ENCODE measurements at regions not wholly inside any gene's neighbourhood (a gene's known extent, or its start where the extent isn't known, plus 50 kb on each side); places are given as distances from the start of the nearest gene placed in this dataset.

- no peaks in the 10 kb centered on the region for H3K36me3 Mint-ChIP-seq (ENCODE audit: low read depth)
- Histone ChIP-seq H3K9ac (ENCODE audit: extremely low read depth, low read length, poor library complexity, severe bottlenecking) (no peak overlapping the region), H3K4me1 (ENCODE audit: control insufficient read depth, insufficient read depth, low read length) (no peaks in the 10 kb centered on the region), H3K9me3 (ENCODE audit: control insufficient read depth, low read length) (no peaks in the 10 kb centered on the region), H3K27ac (ENCODE audit: low read depth, low read length) (no peak overlapping the region), H3K27me3 (ENCODE audit: control insufficient read depth, insufficient read depth, low read length, poor library complexity, severe bottlenecking) (no peaks in the 10 kb centered on the region), H3K36me3 (ENCODE audit: control insufficient read depth, insufficient read depth, low read length) (no peaks in the 10 kb centered on the region), H3K4me3 (ENCODE audit: low read length) (no peak overlapping the region)
- DNase-seq: no peak
- no peaks in the 10 kb centered on the region for H3K4me1 Mint-ChIP-seq
- TF ChIP-seq CTCF (conservative IDR thresholded peaks at IDR 0.05): no peak
- H3K27me3 Mint-ChIP-seq (ENCODE audit: insufficient read depth): no peaks in the 10 kb centered on the region
- no peak overlapping the region for H3K4me3 Mint-ChIP-seq
- H3K27ac Mint-ChIP-seq: no peak overlapping the region
- no peaks in the 10 kb centered on the region for H3K9me3 Mint-ChIP-seq
Measured at GRCh38 chr4:11544211-11544610, 115.5 kb upstream of the HS3ST1 start.

- Histone ChIP-seq H3K36me3 (ENCODE audit: control insufficient read depth, insufficient read depth, low read length) (no peaks in the 10 kb centered on the region), H3K9me3 (ENCODE audit: control insufficient read depth, low read length) (no peaks in the 10 kb centered on the region), H3K9ac (ENCODE audit: extremely low read depth, low read length, poor library complexity, severe bottlenecking) (no peak overlapping the region), H3K27ac (ENCODE audit: low read depth, low read length) (no peak overlapping the region), H3K4me1 (ENCODE audit: control insufficient read depth, insufficient read depth, low read length) (no peaks in the 10 kb centered on the region), H3K27me3 (ENCODE audit: control insufficient read depth, insufficient read depth, low read length, poor library complexity, severe bottlenecking) (no peaks in the 10 kb centered on the region), H3K4me3 (ENCODE audit: low read length) (no peak overlapping the region)
- H3K36me3 Mint-ChIP-seq (ENCODE audit: low read depth): no peaks in the 10 kb centered on the region
- H3K27ac Mint-ChIP-seq: no peak overlapping the region
- no peak overlapping the region for H3K4me3 Mint-ChIP-seq
- DNase-seq: no peak
- H3K27me3 Mint-ChIP-seq (ENCODE audit: insufficient read depth): no peaks in the 10 kb centered on the region
- WGBS, 2 experiments (ENCODE audit: insufficient coverage in 1 of 2, insufficient read length in 1 of 2): 83 to 91% methylated on average over 1 to 2 of the region's 2 CpGs
- no peaks in the 10 kb centered on the region for H3K4me1 Mint-ChIP-seq
- no peaks in the 10 kb centered on the region for H3K9me3 Mint-ChIP-seq
- no peak for TF ChIP-seq CTCF (conservative IDR thresholded peaks at IDR 0.05)
Measured at GRCh38 chr4:11543706-11544105, 115.0 kb upstream of the HS3ST1 start.

- H3K4me1 Mint-ChIP-seq: no peaks in the 10 kb centered on the region
- no peaks in the 10 kb centered on the region for H3K27me3 Mint-ChIP-seq (ENCODE audit: insufficient read depth)
- DNase-seq: no peak
- no peaks in the 10 kb centered on the region for H3K9me3 Mint-ChIP-seq
- TF ChIP-seq CTCF (conservative IDR thresholded peaks at IDR 0.05): no peak
- H3K4me3 Mint-ChIP-seq: no peak overlapping the region
- no peak overlapping the region for H3K4me3 ChIP-seq (ENCODE audit: low read length)
- H3K9me3 ChIP-seq (ENCODE audit: control insufficient read depth, low read length): no peaks in the 10 kb centered on the region
- no peaks in the 10 kb centered on the region for H3K36me3 ChIP-seq (ENCODE audit: control insufficient read depth, insufficient read depth, low read length)
- H3K27ac ChIP-seq (ENCODE audit: low read depth, low read length): no peak overlapping the region
- no peaks in the 10 kb centered on the region for H3K27me3 ChIP-seq (ENCODE audit: control insufficient read depth, insufficient read depth, low read length, poor library complexity, severe bottlenecking)
- no peaks in the 10 kb centered on the region for H3K36me3 Mint-ChIP-seq (ENCODE audit: low read depth)
- no peak overlapping the region for H3K9ac ChIP-seq (ENCODE audit: extremely low read depth, low read length, poor library complexity, severe bottlenecking)
- H3K27ac Mint-ChIP-seq: no peak overlapping the region
- 93% methylated on average over 1 of the region's 2 CpGs; no CpG with 5 or more reads in 1 of the 2 experiments for WGBS, 2 experiments (ENCODE audit: insufficient coverage in 1 of 2, insufficient read length in 1 of 2)
- H3K4me1 ChIP-seq (ENCODE audit: control insufficient read depth, insufficient read depth, low read length): no peaks in the 10 kb centered on the region
Measured at GRCh38 chr4:11542952-11543351, 114.3 kb upstream of the HS3ST1 start.
